Thyroid gland (tissue), 4 donors: ENCODE measurements at regions not wholly inside any gene's neighbourhood (a gene's known extent, or its start where the extent isn't known, plus 50 kb on each side); places are given as distances from the start of the nearest gene placed in this dataset.

Source experiments
- DNase-seq, 2 donors: peaks; one replicate each; pipeline ENCODE4 v3.0.0-alpha.2; 2019
- H3K27ac ChIP-seq, 3 donors: fragments of 200-600 bp; sonication (generic); 1 replicate in 2 of 3; 2 replicates in 1 of 3; pipeline ENCODE4 v1.5.1; 2016 to 2019; ENCODE audit warnings: mild to moderate bottlenecking in 1 of 3, moderate library complexity in 1 of 3
- H3K27me3 ChIP-seq: fragments of 200-600 bp; sonication (generic); one replicate; pipeline ENCODE4 v1.5.1; 2019
- H3K36me3 ChIP-seq, 2 donors: fragments of 200-600 bp; sonication (generic); one replicate each; pipeline ENCODE4 v1.5.1; 2016 to 2019
- H3K4me1 ChIP-seq, 2 donors: fragments of 200-600 bp; sonication (generic); one replicate each; pipeline ENCODE4 v1.5.1; 2017 to 2019
- H3K4me3 ChIP-seq, 3 donors: fragments of 200-600 bp; sonication (generic); replicated peaks in 1 of 3; 1 replicate in 2 of 3; 2 replicates in 1 of 3; pipeline ENCODE4 v1.5.1; 2016; ENCODE audit warnings: mild to moderate bottlenecking in 1 of 3
- H3K9me3 ChIP-seq: fragments of 200-600 bp; sonication (generic); one replicate; pipeline ENCODE4 v1.5.1; 2017
- POLR2A ChIP-seq, 2 donors: fragments of 450-650 bp; IDR thresholded peaks; one replicate each; pipeline ENCODE4 v1.6.1; 2017; ENCODE audit warnings: antibody characterized with exemption in 2 of 2, mild to moderate bottlenecking in 2 of 2, moderate library complexity in 1 of 2
- WGBS, 2 donors: methylation state at CpG; one replicate each; pipeline ENCODE4 v1.1.5; 2017; 5-methylcytosine and 5-hydroxymethylcytosine counted together
- intact Hi-C: fragments of 100-400 bp; cut with DNase I; formaldehyde crosslinking; loops from one replicate; pipeline ENCODE4 v1.15.1; 2023
- TF ChIP-seq, protein P1 (sequence below), 6 experiments: fragments of 200-600 bp in 3 of 6; fragments of 450-650 bp in 3 of 6; sonication (generic) in 3 of 6; IDR thresholded peaks; one replicate each; pipeline ENCODE4 v1.5.1; 2016 to 2019; ENCODE audit warnings: antibody characterized with exemption in 6 of 6, mild to moderate bottlenecking in 2 of 6, inconsistent platforms in 1 of 6, moderate library complexity in 1 of 6

DNA sequence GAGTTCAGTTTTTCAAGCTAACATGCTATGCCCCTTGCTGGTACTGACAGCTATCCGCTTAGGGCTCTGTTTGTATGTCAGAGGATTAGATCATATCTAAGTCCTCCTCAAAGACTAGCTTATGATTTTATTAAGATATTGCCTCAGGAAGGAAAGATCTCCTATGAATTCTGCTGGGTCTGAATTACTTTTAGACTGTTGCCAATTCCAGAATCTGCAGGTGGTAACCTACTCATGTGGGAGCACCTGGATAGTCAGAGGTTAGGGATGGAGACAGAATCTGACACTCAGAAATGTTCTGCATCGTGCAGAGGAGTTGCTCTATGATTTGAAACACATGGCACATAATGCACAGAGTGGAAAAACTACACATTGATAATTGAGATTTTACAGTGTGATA, 843.4 kb downstream of the SLC6A15 start:
- H3K9me3 ChIP-seq = no peaks in the 10 kb centered on the region
- WGBS, 2 donors = 63 to 67% methylated on average over 2 of the region's 2 CpGs
- intact Hi-C loops = no loop called here
- H3K4me3 ChIP-seq = no peak overlapping the region
- H3K36me3 ChIP-seq = no peaks in the 10 kb centered on the region
- no peaks in the 10 kb centered on the region for H3K27me3 ChIP-seq
- H3K27ac ChIP-seq = no peak overlapping the region
- H3K4me1 ChIP-seq = peaks cover 0 to 2% of the 10 kb centered on the region in 2 donors
- TF ChIP-seq, protein P1, sequence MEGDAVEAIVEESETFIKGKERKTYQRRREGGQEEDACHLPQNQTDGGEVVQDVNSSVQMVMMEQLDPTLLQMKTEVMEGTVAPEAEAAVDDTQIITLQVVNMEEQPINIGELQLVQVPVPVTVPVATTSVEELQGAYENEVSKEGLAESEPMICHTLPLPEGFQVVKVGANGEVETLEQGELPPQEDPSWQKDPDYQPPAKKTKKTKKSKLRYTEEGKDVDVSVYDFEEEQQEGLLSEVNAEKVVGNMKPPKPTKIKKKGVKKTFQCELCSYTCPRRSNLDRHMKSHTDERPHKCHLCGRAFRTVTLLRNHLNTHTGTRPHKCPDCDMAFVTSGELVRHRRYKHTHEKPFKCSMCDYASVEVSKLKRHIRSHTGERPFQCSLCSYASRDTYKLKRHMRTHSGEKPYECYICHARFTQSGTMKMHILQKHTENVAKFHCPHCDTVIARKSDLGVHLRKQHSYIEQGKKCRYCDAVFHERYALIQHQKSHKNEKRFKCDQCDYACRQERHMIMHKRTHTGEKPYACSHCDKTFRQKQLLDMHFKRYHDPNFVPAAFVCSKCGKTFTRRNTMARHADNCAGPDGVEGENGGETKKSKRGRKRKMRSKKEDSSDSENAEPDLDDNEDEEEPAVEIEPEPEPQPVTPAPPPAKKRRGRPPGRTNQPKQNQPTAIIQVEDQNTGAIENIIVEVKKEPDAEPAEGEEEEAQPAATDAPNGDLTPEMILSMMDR (IDR thresholded peaks at IDR 0.05) = no peak
- no peak for TF ChIP-seq POLR2A (IDR thresholded peaks at IDR 0.05)
- DNase-seq = no peak

DNA sequence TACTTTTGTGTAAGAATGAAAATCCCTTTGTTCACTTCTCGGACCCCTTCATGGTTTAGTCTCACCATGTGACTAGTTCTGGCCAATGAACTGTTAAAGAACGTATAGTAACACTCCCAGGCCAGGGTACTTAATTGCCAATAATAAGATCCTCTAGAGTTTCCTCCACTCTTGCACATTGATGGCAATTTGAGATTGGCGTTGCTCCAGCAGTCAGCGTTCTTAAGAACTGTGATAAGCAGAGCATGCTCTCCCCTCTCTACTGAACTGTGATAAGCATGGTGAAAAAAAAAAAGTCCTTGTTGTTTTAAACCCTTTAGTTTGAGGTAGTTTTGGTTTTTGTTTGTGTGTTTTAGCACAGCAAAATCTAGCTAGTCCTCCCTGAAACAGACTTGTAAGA, 854.5 kb downstream of the SLC6A15 start:
- Histone ChIP-seq H3K4me1 (no peaks in the 10 kb centered on the region), H3K4me3 (no peak overlapping the region), H3K27ac (no peak overlapping the region), H3K9me3 (no peaks in the 10 kb centered on the region), H3K27me3 (no peaks in the 10 kb centered on the region), H3K36me3 (no peaks in the 10 kb centered on the region)
- no peak for TF ChIP-seq POLR2A (IDR thresholded peaks at IDR 0.05)
- TF ChIP-seq, protein P1 (IDR thresholded peaks at IDR 0.05) = no peak
- 15 to 32% methylated on average over 4 of the region's 4 CpGs for WGBS, 2 donors
- peak; percentile 67 to 80 for DNase-seq
- intact Hi-C loops = no loop called here

DNA sequence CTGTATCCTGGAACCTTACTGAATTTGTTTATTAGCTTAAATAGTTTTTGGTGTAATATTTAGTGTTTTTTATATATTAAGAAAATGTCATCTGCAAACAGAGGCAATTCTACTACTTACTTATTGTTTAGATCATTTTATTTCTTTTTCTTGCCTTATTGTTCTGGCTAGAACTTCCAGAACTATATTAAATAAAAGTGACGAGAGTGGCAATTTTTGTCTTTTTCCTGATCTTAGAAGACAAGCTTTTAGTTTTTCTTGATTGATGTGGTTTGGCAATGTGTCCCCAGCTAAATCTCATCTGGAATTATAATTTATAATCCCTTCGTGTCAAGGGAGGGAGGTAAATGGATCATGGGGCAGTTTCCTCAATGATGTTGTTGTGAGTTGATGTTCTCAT, 857.8 kb downstream of the SLC6A15 start:
- no peaks in the 10 kb centered on the region for H3K9me3 ChIP-seq
- WGBS, 2 donors = 82 to 95% methylated on average over 2 of the region's 2 CpGs
- no peak overlapping the region for H3K4me3 ChIP-seq
- no peaks in the 10 kb centered on the region for H3K27me3 ChIP-seq
- H3K4me1 ChIP-seq = no peaks in the 10 kb centered on the region
- DNase-seq = no peak
- no peaks in the 10 kb centered on the region for H3K36me3 ChIP-seq
- intact Hi-C loops = no loop called here
- no peak overlapping the region for H3K27ac ChIP-seq
- TF ChIP-seq POLR2A (IDR thresholded peaks at IDR 0.05) = no peak
- TF ChIP-seq, protein P1 (IDR thresholded peaks at IDR 0.05) = no peak

DNA sequence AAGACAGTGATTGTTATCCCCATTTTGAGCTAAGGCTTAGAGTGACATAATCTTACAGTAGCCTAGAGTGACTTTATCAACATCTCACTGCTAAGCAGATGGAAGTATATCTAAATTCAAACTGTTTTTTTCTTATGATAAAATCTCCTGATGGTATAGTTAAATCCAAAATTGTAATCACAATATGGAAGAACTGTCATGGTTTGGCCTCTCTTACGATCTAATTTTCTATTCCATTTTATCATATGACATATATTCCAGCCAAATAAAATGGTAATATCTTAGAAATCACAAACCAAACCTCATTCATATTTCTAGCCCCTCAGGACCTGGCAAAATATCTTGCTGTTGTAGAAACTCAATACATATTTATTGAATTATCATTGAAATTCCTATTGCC, 864.7 kb downstream of the SLC6A15 start:
- Histone ChIP-seq H3K4me3 (no peak overlapping the region), H3K9me3 (no peaks in the 10 kb centered on the region), H3K36me3 (no peaks in the 10 kb centered on the region), H3K27ac (no peak overlapping the region), H3K27me3 (no peaks in the 10 kb centered on the region), H3K4me1 (no peaks in the 10 kb centered on the region)
- TF ChIP-seq POLR2A (IDR thresholded peaks at IDR 0.05) = no peak
- TF ChIP-seq, protein P1 (IDR thresholded peaks at IDR 0.05) = no peak
- 82 to 89% methylated on average over 1 of the region's 1 CpG for WGBS, 2 donors
- no peak for DNase-seq
- intact Hi-C loops = no loop called here

DNA sequence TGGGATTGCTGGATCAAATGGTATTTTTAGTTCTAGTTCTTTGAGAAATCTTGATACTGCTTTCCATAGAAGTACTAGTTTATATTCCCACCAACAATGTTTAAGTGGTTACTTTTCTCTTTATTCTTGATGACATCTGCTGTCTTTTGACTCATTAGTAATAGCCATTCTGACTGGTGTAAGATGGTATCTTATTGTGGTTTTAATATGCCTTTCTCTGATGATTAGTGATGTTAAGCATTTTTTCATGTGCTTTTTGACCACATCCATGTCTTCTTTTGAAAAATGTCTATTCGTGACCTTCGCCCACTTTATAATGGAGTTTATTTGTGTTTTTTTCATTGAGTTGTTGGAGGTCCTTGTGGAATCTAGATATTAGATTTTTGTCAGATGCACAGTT, 865.7 kb downstream of the SLC6A15 start:
- H3K9me3 ChIP-seq = no peaks in the 10 kb centered on the region
- no peak overlapping the region for H3K4me3 ChIP-seq
- TF ChIP-seq, protein P1 (IDR thresholded peaks at IDR 0.05) = no peak
- no peak for TF ChIP-seq POLR2A (IDR thresholded peaks at IDR 0.05)
- DNase-seq = no peak
- 97 to 99% methylated on average over 2 of the region's 2 CpGs for WGBS, 2 donors
- H3K4me1 ChIP-seq = no peaks in the 10 kb centered on the region
- no peaks in the 10 kb centered on the region for H3K36me3 ChIP-seq
- no peak overlapping the region for H3K27ac ChIP-seq
- intact Hi-C loops = no loop called here
- H3K27me3 ChIP-seq = no peaks in the 10 kb centered on the region
